HG02610 (cell line): ENCODE measurements at regions not wholly inside any gene's neighbourhood (a gene's known extent, or its start where the extent isn't known, plus 50 kb on each side); places are given as distances from the start of the nearest gene placed in this dataset.

ENCODE experiments used
- ATAC-seq: cut with Tn5 transposase; IDR thresholded peaks from one replicate; pipeline ENCODE4 v1.9.1; 2021; ENCODE audit warnings: mild to moderate bottlenecking, moderate library complexity; ENCODE audit not compliant: unreplicated experiment

GRCh38 chr4:11739992-11740391, 311.3 kb upstream of the HS3ST1 start:
- no peak for ATAC-seq

DNA sequence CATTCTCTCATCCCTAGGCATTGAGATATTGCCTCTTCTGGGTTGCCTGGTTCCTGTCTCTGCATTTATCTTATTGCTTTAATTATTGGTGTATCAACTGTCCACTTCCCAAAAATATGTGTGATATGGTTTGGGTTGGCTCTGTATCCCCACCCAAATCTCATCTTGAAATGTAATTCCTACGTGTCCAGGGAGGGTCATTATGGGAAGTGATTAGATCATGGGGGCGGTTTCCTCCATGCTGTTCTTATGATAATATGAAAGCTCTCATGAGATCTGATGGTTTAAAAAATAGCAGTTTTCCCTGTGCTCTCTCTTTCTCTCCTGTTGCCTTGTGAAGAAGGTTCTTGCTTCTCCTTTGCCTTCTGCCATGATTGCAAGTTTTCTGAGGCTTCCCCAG, 308.3 kb upstream of the HS3ST1 start:
- ATAC-seq = no peak

- ATAC-seq = no peak
Measured at GRCh38 chr4:11735651-11736050, 307.0 kb upstream of the HS3ST1 start.

DNA sequence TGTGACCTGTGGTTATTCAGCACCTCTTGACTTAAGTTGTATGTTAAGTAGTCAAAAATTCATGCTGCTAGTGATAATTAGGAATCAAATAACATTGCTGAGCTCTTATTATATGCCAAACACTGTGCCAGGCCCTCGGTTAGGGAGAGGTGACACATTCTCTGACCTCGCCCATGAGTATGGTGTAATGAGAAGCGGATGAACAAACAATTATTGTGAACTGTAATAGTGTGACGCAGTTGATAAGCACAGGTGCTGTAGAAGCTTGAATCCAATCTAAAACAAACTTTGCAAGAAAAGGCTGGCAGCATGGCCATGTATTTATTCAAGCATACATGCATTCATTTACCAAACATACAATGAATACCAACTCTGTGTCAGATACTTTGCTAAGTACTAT, 303.5 kb upstream of the HS3ST1 start:
- ATAC-seq = no peak

DNA sequence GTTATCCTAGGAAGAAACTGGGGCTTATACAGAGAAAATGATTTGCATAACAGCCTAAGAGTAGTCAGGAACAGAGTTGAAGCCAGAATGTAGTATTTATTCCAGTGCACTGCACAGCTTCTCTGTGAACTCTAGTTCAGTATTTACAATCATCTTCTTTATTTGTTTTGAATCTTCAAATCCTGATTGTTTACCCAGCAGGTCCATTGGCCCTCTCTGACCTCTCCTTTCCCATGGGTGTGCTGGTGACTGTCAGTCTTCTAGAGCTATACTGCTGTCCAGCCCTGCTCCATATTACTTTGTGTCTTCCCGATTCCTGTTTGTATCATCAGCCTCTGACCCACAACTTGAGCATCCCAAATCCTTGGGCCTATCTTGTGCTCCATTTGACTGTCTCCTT, 301.9 kb upstream of the HS3ST1 start:
- no peak for ATAC-seq

- no peak for ATAC-seq
Measured at GRCh38 chr4:11729548-11729947, 300.9 kb upstream of the HS3ST1 start.

GRCh38 chr4:11727903-11728564, 299.3 kb upstream of the HS3ST1 start:
- no peak for ATAC-seq

DNA sequence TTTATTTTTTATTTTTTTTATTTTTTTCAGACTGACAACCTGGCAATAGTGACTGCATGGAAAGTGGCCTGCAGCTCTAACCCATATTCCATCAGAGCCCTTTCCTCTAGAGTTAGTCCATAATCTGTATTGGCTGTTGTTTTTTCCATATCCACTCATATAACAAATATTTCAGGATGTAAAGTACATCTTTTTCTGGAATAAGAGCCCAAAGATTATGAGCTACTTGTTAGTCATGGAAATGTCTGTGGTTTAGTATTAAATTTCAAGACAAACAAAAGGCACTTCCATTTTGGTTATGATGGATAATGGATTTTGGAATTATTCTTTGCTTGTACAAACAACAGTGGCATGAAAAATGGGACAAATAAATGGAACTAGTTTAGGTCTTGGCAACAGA, 296.0 kb upstream of the HS3ST1 start:
- no peak for ATAC-seq

DNA sequence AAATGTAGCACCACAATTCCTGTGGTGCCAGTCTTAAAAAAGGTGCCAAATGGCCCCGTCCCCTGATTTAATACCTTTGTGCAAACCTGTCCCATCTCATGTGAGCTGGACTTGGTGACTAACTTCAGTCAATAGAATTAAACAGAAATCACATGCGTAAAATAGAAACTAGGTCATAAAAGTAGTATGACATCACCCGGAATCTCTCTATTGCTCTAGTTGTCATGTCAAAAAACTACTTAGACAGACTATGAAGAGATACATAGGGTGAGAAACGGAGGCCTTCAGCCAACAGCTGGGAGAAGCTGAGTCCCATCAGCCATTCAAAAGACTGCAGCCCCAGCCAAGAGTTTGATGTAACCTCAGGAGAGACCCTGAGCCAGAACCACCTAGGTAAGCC, 293.5 kb upstream of the HS3ST1 start:
- no peak for ATAC-seq

- no peak for ATAC-seq
Measured at GRCh38 chr4:11720292-11720691, 291.6 kb upstream of the HS3ST1 start.

- ATAC-seq = no peak
Measured at GRCh38 chr4:11719879-11720278, 291.2 kb upstream of the HS3ST1 start.

- ATAC-seq = no peak
Measured at GRCh38 chr4:11715753-11716521, 287.2 kb upstream of the HS3ST1 start.

GRCh38 chr4:11710453-11711093, 281.9 kb upstream of the HS3ST1 start:
- no peak for ATAC-seq

DNA sequence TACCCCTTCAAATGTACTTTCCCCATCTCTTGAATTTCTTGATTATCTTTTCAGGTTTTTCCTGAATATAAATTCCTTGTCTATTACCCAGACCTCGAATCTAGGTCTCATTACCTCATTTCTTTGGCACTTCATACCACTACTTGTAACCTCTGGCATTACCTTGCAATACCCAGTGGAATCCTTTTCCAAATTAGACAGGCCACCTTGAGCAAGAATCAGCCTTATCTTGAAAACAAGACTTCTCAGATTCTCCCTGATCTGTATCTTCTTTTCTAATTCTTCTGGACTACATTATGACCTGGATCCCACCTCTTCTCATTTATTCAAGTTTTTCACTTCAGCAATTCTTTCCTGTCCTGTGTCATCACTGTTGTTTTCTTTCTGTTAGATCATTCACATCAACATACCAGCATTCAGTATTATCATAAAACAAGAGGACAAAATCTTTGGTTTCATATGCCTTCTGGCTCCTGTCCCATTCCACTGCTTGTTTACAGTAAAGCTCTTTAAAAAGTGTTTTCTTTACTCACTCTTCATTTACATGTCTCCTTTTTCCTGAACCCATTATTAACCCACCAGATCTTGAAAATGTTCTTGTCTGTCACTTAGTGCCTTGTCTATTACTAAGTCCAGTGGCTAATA, 275.6 kb upstream of the HS3ST1 start:
- ATAC-seq = no peak

DNA sequence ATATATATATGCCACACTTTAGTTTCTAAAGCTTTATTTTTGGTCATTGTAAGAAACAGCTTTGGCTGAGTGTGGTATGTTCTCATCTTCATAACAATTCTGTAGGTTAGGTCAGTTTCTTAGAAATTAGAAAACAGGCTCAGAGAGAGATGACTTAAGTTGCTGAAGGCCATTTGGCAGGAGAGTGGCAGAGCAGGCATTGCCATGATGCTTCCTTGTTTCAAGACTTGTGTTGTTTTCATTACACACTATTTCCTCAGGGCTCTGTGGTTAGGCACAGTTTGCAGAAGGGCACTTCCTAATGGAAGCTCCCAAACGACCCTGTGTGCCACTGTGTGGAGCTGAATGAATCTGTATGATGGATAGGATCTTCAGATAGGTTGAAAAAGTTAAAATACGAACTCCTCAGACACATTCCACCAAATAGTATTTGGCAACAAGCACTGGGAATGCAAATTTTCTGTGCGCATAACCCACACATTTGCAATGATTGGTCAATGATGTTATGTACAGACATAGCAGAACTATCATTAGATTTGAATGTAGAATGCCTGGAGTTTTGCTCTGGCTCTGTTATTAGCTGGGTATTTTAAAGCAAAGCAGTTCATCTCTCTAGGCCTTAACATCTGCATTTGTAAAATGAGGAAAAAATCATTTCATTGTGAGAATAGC, 274.3 kb upstream of the HS3ST1 start:
- no peak for ATAC-seq

DNA sequence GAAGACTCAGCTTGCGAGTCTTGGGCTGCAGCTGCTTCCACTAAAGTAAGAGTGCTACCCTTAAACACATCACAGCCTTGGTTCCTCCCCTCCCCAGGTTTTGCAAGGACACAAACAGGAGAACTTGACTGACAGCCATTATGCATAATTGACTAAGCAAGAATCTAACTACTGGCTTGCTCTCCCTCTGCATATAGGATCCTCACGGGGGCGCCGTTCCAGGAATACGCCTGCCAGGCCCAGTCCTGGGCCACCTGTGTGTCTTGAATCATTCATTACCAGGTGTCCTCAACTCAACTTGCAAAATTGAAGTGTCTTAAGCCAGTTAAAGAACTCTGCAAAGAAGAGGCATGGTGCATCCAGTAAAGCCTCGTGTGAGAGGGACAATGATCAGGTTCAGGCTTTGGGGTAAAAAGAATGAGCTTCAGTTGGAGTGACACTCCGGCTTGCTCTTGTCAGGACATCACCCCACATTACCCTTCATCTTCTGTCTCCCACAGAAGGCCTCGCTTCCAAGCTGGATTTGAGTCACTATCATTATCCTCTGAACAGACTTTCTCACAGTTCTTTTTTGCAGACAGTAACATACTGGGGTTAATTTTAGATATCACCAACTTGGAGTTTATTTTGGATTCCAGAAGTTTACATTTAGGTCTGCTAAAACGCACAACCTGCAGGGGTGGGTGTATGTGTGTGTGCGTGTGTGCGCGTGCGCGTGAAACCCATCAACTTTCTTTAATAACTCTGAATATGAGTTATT, 273.5 kb upstream of the HS3ST1 start:
- no peak for ATAC-seq

GRCh38 chr4:11700751-11701226, 272.1 kb upstream of the HS3ST1 start:
- ATAC-seq = no peak

GRCh38 chr4:11698846-11699590, 270.3 kb upstream of the HS3ST1 start:
- ATAC-seq = no peak

GRCh38 chr4:11698033-11698432, 269.3 kb upstream of the HS3ST1 start:
- ATAC-seq = no peak

DNA sequence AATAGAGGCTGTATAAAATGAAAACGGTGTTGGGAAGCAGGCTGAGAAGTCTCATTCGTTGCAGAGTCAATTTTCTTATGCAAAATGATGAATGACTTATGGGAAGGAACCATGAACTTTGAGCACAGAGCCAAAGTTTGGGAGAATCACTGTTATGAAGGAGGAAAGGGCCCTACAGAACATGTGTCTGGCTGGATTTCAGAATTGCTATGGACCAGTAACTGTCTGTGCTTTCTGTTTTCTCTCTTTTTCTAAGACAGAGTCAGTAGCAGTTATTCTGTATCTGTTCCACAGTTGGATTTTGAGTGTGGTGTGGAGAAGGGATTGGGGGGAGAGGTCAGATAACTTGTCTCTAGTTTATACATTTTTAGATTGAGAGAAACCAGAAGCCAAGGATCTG, 265.0 kb upstream of the HS3ST1 start:
- no peak for ATAC-seq
